Stimulated activated CD4-positive, alpha-beta T cell treated with anti-CD3 and anti-CD28 coated beads, Interleukin-15, amount 100 ng/mL, for 1 hour (primary cell): ENCODE measurements at regions not wholly inside any gene's neighbourhood (a gene's known extent, or its start where the extent isn't known, plus 50 kb on each side); places are given as distances from the start of the nearest gene placed in this dataset.

Experiments
- DNase-seq, 2 donors: peaks; one replicate each; pipeline ENCODE4 v3.0.0-alpha.2; 2020; ENCODE audit warnings: low read depth in 1 of 2, low spot score in 1 of 2

GRCh38 chr16:80309178-80309577 is 231.6 kb upstream of the DYNLRB2 start:
- no peak for DNase-seq

GRCh38 chr16:80305410-80305809 is 235.4 kb upstream of the DYNLRB2 start:
- no peak for DNase-seq

GRCh38 chr16:80303691-80304090 is 237.1 kb upstream of the DYNLRB2 start:
- DNase-seq = no peak

- no peak for DNase-seq
These were observed 239.9 kb upstream of the DYNLRB2 start for GRCh38 chr16:80300876-80301275.

GRCh38 chr16:80300456-80300855 is 240.3 kb upstream of the DYNLRB2 start:
- no peak for DNase-seq

GRCh38 chr16:80299416-80299815 is 241.4 kb upstream of the DYNLRB2 start:
- DNase-seq = no peak

- DNase-seq = no peak
These were observed 242.1 kb upstream of the DYNLRB2 start for GRCh38 chr16:80298676-80299075.

GRCh38 chr16:80296034-80296433 is 244.8 kb upstream of the DYNLRB2 start:
- DNase-seq = no peak

- no peak for DNase-seq
These were observed 246.6 kb upstream of the DYNLRB2 start for GRCh38 chr16:80294172-80294571.

GRCh38 chr16:80288616-80289015 is 252.2 kb upstream of the DYNLRB2 start:
- DNase-seq = no peak

- no peak for DNase-seq
These were observed 253.1 kb upstream of the DYNLRB2 start for GRCh38 chr16:80287674-80288073.

GRCh38 chr16:80285104-80285503 is 255.7 kb upstream of the DYNLRB2 start:
- DNase-seq = no peak

- no peak for DNase-seq
These were observed 257.1 kb upstream of the DYNLRB2 start for GRCh38 chr16:80283466-80284392.

- no peak for DNase-seq
These were observed 260.2 kb upstream of the DYNLRB2 start for GRCh38 chr16:80280557-80280956.

GRCh38 chr16:80279656-80280055 is 261.1 kb upstream of the DYNLRB2 start:
- no peak for DNase-seq

GRCh38 chr16:80277182-80277581 is 263.6 kb upstream of the DYNLRB2 start:
- DNase-seq = no peak

- DNase-seq = no peak
These were observed 266.1 kb upstream of the DYNLRB2 start for GRCh38 chr16:80274576-80275191.

- DNase-seq = no peak
These were observed 266.9 kb upstream of the DYNLRB2 start for GRCh38 chr16:80273635-80274538.

- no peak for DNase-seq
These were observed 275.0 kb upstream of the DYNLRB2 start for GRCh38 chr16:80265624-80266306.

GRCh38 chr16:80263848-80264694 is 276.7 kb upstream of the DYNLRB2 start:
- DNase-seq = no peak
